NCI-H526 (cell line): ENCODE measurements at regions not wholly inside any gene's neighbourhood (a gene's known extent, or its start where the extent isn't known, plus 50 kb on each side); places are given as distances from the start of the nearest gene placed in this dataset.
A peak's percentile ranks its signal among the peaks of the same experiment; 100 is the strongest.
"Not testable (repeated sequence)": the region's sequence is repeated elsewhere in the genome, so short reads cannot be mapped to it uniquely, and the experiment has no call there.

Experiments
- DNase-seq, 2 experiments: peaks; one replicate each; lab custom pipeline; 2025; lab: John Stamatoyannopoulos, UW

DNA sequence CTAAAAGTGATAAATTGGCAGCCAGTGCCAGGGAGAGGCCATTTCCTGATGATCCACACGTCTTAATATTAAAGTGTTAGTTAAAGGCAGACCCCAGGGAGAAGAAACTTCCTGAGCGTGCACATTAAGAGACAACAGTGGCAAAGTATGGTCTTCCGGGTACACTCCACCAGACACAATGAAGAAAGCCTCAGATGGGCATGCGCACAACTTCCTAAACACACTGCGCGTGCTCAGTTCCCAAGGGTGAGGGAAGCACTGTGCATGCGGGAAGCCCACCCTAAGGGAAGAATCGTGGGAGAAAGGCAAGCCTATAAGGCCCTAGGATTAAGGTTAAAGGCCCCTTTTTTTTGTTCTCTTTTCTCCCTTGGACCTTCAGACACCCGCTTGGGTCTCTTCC is 140.7 kb upstream of the CDKN3 start:
- DNase-seq, result no peak

DNA sequence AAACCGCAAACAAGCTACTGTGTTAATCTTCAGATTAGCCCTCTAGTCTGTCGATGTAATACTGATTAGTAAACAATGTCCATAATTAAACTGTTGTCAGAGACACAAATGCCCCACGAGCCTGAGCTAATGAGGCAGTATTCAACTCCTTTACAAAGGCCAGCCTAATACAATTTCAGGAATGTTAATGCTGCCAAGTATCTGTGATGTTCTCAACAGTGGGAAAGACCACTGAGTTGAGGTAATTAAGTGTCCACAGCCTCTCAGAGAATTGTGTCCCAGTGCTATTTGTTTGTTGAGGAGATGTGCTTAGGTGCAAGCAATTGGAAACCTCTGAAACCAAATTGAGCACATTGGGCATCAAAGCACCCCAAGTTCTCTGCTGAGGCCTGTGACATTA is 139.4 kb upstream of the CDKN3 start:
- no peak for DNase-seq

DNA sequence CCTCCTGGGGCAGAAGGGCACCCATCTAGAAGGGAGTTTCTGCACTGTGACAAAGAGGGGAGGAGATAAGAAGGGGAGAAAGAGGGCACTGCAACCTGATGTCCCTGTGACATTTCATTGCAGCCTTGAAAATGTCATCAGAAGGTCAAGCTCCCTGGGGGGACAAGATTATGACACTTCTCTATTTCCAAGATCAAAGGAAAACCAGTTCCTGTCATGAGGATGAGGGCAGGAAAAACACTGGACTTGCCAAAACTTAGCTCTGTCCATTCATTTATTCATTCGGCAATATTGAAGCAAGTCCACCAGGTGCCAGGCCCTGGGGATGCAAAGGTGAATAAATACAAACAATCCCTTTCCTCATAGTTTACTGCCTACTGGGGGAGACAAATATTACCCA is 138.4 kb upstream of the CDKN3 start:
- no peak for DNase-seq

DNA sequence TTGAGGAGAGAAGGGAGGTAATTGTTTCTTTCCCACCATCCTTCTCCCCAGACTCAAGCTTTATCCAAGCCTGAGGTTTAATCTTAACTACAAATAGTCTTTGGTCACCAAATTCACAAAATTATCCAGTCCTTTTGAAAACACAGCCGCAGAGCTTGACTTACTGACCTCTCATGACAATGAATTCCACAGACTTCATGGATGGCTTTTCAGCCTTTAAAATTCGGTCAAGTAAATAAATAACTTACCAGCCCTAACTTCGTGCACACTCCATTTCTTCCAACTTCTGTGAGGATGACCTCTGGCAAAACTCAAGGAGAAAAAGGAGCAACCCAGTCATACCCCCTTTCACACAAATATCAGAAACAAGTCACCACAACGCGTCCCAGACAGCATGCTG is 137.0 kb upstream of the CDKN3 start:
- DNase-seq, result no peak

DNA sequence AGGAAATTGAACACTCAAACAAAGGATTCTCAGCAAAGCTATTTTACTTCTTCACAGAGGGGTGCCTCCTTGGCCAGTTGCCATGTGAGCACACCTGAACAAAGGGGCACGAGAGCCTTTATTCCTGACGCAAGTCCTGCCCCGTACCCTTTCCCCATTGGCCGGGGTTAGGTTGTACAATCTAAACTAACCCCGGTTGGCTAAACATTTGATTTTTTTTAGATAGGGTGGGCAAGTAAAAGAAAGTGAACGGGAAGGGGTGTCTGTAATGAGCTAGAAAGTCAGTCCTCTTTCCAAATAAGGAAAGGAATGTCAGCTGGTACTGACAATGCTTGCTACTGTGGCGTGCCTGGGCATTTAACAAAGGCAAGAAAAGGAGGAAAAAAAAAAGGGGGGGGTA is 135.5 kb upstream of the CDKN3 start:
- DNase-seq, result no peak

DNA sequence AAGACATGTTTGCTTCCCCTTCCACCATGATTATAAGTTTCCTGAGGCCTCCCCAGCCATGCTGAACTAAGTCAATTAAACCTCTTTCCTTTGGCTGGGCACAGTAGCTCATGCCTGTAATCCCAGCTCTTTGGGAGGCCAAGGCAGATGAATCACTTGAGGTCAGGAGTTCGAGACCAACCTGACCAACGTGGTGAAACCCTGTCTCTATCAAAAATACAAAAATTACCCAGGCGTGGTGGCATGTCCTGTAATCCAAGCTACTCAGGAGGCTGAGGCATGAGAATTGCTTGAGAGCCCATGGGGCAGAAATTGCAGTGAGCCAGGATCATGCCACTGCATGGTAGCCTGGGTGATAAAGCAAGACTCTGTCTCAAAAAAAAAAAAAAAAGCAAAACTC is 130.2 kb upstream of the CDKN3 start:
- DNase-seq, result not testable (repeated sequence)

DNA sequence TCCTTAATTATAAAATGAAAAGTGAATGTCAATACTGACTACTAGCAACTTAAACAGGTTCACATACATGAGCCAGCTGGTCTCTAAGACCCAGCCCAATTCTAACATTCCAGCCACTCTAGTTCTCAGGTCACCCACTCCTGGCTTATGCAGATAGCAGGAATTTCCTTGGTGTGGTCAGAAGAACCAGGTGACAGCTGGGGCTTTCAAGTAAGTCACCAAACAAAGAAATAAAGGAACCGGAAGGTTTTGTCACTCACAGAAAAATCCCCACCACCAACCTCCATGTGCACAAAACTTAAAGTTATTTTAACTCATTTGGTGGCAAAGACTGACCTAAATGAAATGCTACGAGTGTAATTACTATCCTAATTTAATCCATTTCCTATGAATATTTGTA is 129.6 kb upstream of the CDKN3 start:
- no peak for DNase-seq

DNA sequence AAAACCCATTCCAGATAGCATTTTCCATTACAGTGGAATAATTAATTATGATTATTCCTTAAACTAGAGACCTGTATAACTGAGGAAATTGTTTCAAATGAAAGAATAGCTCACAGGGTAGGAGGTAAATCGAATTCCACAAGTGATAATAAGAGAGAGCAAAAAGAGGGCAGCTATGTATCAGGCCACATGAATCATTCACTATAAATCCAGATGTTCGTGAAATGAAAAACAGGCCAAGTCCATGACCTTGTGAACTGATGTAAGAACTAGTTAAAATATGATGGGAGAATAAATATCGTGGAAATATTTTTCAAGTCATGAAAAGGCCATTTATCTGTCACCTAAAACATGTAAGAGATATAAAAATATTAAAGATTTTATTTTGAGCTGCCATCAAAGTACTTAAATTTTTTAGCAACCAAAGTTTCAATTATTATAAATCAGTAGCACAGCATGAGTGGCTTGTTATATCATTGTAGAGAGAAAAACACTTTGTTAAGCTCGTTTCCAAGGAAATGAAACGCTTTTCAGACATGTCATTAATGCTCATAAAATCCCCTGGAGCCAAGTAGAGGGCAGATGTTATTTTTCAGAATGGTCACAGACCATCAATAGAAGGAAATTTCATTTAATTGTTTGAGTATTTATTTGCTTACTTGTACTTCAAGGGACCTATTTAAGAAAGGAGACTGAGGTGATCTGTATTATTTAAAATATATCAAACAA is 120.6 kb upstream of the CDKN3 start:
- DNase-seq, result no peak

DNA sequence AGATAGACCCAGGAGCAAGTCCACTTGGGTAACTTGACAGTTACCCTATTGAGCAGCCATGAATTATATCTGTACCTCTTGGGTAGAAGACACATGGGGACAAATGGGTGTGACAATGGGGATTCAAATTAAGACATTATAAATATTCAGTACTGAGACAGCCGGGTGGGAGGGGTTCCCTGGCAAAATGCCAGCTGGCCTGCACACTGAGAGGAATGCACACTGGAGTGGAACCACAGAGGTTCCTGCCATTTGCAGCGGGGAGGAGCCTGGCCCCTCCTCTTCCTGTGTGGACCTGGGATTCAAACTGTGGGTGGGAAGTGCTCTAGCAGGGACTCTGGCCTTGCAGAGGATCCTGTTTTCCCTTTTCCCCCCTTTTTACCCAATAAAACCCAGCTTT is 118.7 kb upstream of the CDKN3 start:
- DNase-seq, result peak; percentile 6 to 23

DNA sequence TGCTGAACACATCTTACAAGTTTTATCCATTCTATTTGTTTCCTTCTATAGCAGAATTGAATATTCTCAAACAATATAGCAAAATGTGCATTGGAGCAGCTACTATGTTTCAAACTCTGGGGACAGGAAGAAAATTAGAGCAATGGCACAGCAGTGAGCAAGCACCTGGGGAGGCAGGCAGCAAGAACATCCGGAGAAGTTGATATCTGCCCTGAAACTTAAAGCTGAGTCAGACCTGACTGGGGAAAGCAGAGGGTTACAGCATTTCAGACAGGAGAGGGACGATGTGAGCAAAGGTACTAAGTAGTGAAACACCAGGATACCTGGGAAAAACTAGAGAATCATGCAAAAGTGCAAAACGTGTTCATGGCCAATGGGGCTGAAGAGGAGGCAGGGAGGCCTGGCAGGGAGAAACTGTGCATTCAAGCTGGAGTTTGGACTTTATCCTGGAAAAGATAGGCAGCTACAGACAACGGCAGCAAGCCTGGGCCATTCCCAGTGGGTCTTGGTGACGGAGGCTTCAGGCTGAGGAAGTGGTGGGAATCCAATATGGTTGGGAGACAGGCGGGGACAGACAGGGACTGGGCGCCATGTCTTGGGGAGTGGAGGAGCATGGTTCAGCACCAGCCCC is 118.0 kb upstream of the CDKN3 start:
- DNase-seq, result no peak

DNA sequence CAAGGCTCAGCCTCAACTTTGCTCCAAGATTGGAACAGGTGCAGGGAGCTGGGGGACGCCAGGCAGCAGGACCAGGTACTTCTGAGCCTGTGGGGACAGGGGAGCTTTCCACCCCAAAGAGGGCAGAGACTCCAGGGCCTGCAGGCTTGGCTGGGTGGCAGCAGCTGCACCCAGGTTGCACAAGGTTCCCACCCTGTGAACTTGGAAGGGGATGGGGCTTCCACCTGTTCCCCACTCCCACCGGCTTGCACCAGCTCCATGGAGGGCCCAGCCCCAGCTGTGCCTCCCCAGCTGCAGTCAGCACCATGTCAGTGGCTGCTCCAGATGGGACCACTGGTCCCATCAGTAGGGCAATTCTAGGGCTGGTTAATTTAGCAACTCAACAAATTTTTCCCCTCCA is 114.0 kb upstream of the CDKN3 start:
- DNase-seq, result no peak

DNA sequence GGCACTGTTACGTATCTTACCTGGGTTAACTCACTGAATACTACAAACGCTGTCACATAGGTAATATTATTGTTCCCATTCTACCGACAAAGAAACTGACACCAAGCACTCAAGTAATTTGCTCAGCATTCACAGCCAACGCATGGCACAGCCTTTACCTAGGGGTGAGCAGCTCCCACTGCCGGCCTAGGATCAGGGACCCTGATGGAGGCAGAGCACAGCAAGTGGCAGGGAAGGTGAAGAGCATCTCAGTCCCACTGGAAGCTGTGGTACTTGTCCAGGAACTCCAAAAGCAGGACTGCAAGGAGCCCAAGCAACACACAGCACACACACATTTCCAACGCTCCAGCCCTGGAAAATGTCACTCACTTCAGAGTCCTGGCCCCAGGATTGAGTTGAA is 111.8 kb upstream of the CDKN3 start:
- DNase-seq, result no peak

DNA sequence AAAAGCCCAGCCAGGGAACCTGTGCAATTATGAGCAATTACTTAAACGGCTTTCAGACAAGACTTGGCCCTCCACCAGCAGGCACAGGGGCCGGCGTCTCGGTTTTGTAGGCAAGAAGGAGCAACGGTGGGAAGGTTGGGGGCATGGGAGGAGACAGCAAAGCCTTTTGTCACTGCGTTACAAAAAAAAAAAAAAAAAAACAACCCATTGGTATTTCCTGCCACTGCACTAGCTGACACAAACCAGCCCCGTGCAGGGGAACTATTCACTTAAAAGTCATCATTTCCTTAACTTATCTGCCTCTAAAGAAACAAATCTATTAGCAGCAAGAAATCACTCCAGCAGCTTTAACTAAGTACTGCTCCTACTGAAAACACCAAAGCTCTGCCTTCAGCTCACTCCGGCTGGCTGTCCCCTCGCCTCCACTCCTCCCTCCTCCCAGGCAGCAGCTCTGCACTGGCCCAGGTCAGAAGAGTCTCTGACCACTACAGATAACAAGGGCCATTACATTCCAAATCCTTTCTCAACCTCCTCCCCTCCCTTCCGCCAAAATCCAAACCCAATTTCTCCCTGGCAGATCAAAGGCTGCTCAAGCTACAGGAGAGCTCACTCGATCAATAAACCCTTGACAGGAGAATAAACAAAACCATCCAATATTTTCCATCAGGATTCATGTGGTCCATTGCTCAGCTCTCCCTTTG is 105.2 kb upstream of the CDKN3 start:
- DNase-seq, result no peak

DNA sequence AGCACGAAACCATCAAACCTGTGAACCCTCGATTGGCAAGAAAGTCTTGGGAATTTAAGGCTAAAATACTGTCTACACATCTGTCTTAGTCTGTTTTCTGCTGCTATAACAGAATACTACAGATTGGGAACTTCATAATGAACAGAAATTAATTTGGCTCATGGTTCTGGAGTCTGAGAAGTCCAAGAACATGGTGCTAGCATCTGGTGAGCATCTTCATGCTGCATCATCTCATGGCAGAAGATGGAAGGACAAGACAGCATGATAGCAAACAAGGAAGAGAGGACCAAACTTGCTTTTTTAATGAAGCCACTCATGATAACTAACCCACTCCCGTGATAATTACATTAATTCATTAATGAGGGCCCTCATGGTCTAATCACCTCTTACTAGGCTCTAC is 102.0 kb upstream of the CDKN3 start:
- no peak for DNase-seq

DNA sequence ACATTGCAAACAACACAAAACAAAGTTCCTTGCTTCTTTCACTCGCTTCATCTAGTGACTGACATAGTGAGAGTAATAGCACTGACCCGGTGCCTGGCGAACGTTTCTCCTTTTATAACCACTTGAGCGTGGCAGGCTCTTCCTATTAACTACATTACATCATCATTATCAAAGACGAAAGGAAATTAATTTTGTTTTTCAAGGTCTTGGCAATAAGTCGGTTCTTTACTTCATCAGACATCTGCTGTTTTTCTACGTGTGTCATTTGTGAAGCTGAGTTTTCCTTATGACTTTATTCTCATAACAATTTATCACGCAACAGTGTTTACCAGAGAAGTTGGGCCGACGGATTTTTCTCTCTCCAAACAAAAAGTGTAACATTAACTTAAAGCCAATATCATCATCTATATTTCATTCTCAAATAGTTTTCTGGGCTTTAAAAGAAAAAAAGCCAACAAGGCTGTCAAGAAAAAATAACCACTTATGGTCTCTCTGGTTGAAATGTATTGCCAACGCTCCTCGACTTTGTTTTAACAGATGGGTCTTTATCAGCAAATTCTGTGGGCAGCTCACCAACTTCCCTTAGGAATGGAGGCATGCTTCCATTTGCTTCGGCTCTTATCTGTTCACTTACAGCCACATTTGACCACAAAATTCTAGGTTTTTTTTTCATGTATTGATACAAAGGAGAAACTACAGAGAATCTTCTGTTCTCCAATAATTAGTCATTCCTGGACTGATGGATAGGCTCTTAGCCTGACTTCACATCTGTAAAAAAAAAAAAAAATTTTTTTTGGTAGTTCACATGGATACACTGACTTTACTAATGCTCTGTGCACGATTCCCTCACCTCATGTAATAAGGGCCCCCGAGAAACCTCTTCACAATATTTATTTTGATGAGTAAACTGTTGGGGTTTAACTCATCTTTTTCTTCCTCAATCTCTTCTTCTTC is 97.1 kb upstream of the CDKN3 start:
- no peak for DNase-seq

DNA sequence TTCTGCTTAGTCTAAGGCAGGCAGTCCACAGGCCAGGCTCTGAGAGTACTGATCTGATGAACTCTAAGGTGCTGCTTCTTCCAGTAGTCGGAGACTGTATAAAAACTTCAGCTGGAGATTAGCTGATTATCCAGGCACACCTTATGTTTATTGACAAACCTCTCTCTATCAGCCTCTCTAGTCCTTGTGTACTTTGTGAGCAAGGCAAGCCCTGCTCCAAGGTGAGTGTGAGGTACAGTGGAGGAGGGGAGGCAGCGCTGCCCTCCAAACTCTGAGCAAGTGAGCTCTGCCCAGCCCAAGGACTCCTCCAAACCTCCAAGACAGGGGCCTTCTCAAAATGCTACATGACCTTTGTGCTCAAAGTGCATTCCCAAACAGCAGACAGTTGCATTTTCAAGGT is 95.9 kb upstream of the CDKN3 start:
- DNase-seq, result no peak

DNA sequence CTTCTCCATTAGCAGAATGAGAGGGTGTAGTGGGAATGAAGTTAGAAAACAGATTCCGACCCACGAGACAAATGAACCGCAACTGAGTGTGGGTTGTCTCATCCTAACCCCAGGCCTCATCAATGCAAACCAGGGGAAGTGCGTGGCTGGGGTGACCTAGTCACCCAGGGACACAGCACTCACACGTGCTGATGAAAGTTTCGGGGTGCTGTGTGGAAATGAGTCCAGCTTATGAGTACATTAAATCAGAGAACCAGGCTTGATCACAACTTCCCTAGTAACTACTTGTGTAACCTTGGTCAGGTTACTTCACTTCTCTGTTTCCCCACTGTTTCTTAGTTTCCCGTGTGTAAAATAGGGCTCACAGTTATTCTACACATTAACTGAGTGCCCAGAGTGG is 95.4 kb upstream of the CDKN3 start:
- DNase-seq, result no peak

DNA sequence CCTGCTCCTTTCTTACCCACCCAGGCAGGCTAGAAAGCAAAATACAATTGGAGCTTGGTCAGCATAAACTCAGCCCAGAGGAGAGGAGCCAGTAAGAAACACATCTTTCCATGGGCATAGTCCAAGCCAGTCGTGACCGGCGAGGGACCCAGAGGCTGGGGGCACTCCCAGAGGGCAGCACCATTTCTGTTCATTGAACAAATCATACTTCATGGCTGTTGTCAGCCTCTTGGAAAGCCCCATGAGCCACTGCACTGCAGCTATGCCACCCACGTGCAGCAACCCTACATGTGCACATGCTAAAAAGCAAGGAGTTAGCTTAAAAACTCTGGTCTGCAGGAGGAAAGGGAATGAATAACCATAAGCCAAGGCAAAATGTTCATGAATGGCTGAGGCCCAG is 90.0 kb upstream of the CDKN3 start:
- DNase-seq, result no peak

DNA sequence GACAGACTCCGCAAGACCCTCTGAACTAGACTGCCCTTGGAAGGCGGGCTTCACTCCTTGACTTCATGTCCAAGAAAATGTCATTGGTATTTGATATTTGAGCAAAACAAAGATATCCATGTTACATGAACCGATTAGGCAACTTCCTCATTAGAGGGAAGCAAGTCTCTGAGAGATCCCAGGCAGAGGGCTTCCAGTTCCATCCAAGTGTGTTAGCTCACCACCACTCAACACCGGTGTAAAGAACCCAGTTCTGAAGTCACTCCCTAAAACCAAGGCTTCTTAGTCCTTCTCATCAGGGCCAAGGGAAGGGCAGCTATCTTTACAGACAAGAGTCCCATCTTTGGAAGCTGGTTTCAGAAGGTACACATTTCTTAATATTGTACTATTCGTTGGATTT is 87.2 kb upstream of the CDKN3 start:
- DNase-seq, result no peak

DNA sequence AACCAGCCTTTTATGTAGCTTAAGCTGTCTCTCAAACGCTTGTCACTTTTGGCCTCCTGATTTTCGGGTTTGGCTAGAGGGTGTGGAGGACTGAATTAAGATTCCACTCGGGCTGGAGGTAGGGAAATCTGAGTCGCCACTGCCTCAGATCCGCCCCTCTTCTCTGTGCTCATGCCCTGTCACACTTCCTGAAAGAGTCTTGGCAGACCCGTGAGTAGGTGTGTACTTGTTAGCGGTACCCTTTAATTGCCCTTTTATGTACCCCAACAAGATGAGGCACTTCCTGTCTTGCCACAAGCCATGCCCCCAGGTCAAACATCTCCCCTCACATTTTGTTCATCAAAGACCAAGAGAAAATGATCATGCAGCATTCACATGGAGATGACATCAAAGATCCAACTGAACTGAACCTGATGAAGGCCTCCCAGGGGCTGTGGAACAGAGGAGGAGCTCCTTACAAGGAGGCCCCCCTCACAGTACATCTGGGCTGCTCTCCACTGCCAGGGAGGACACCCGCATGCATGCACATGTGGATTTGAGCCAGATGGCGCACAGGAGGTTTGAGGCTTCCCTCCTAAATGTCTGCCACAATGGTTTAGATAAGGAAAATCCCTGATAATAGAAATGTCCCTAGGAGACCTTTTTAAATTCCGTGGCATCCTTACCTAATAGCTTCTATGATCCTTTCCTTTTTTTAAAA is 86.5 kb upstream of the CDKN3 start:
- no peak for DNase-seq

DNA sequence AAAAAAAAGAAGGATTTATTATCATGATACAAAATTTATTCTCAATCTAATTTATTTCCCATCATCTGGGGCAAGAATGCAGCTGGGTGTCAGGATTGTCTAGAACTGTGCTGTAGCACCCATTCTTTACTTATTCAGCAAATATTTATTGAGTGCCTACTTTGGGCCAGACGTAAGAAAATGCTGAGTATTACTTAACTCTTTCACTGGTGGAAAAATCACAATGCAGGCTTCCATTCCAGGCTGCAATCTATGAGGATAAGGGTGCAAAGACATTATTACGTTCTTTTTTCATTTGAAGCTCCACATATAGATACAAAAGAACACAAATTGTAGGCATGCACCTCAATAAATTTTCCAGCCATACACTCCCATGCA is 86.0 kb upstream of the CDKN3 start:
- DNase-seq, result no peak
